ENCODE measurements at regions not wholly inside any gene's neighbourhood (a gene's known extent, or its start where the extent isn't known, plus 50 kb on each side); places are given as distances from the start of the nearest gene placed in this dataset.

- Histone ChIP-seq H3K9me2 (replicated peaks; ENCODE audit: insufficient read depth, low read length) (no peaks in the 10 kb centered on the region), H2AFZ (ENCODE audit: low read depth, low read length, severe bottlenecking) (no peak overlapping the region), H3F3A (ENCODE audit: insufficient read depth) (no peaks in the 10 kb centered on the region), H3K27ac (ENCODE audit: low read depth, low read length) (no peak overlapping the region), H3K36me3 (ENCODE audit: low read length) (no peaks in the 10 kb centered on the region), H3K4me2 (ENCODE audit: low read depth, low read length, poor library complexity, severe bottlenecking) (no peak overlapping the region), H3K9me3 (ENCODE audit: insufficient read depth, low read length) (no peaks in the 10 kb centered on the region), H3K79me2 (ENCODE audit: insufficient read depth, low read length) (no peaks in the 10 kb centered on the region), H4K20me1 (ENCODE audit: low read depth, low read length) (no peaks in the 10 kb centered on the region), H3K27me3 (ENCODE audit: low read length) (no peaks in the 10 kb centered on the region), H3K4me3 (ENCODE audit: insufficient read depth, low read length, poor library complexity, severe bottlenecking) (no peak overlapping the region), H3K9ac (ENCODE audit: low read length) (no peak overlapping the region)
- TF ChIP-seq EZH2phosphoT487 (conservative IDR thresholded peaks at IDR 0.05; ENCODE audit: low read length) (no peak), CTCF (IDR thresholded peaks at IDR 0.05; ENCODE audit: insufficient read depth, low read length, poor library complexity, severe bottlenecking) (no peak)
Measured at GRCh38 chr12:46998811-46999368, 80.5 kb upstream of the PCED1B start.

- Histone ChIP-seq H3K4me3 (ENCODE audit: insufficient read depth, low read length, poor library complexity, severe bottlenecking) (no peak overlapping the region), H3K79me2 (ENCODE audit: insufficient read depth, low read length) (no peaks in the 10 kb centered on the region), H3K36me3 (ENCODE audit: low read length) (no peaks in the 10 kb centered on the region), H3K9me3 (ENCODE audit: insufficient read depth, low read length) (no peaks in the 10 kb centered on the region), H3K4me2 (ENCODE audit: low read depth, low read length, poor library complexity, severe bottlenecking) (no peak overlapping the region), H4K20me1 (ENCODE audit: low read depth, low read length) (no peaks in the 10 kb centered on the region), H3K27me3 (ENCODE audit: low read length) (no peaks in the 10 kb centered on the region), H3F3A (ENCODE audit: insufficient read depth) (no peaks in the 10 kb centered on the region), H2AFZ (ENCODE audit: low read depth, low read length, severe bottlenecking) (no peak overlapping the region), H3K9me2 (replicated peaks; ENCODE audit: insufficient read depth, low read length) (no peaks in the 10 kb centered on the region), H3K27ac (ENCODE audit: low read depth, low read length) (no peak overlapping the region), H3K9ac (ENCODE audit: low read length) (no peak overlapping the region)
- no peak for TF ChIP-seq EZH2phosphoT487 (conservative IDR thresholded peaks at IDR 0.05; ENCODE audit: low read length)
- no peak for TF ChIP-seq CTCF (IDR thresholded peaks at IDR 0.05; ENCODE audit: insufficient read depth, low read length, poor library complexity, severe bottlenecking)
Measured at GRCh38 chr12:47004634-47005033, 74.8 kb upstream of the PCED1B start.

- Histone ChIP-seq H4K20me1 (ENCODE audit: low read depth, low read length) (no peaks in the 10 kb centered on the region), H3K9me3 (ENCODE audit: insufficient read depth, low read length) (no peaks in the 10 kb centered on the region), H3K4me3 (ENCODE audit: insufficient read depth, low read length, poor library complexity, severe bottlenecking) (no peak overlapping the region), H3K27me3 (ENCODE audit: low read length) (no peaks in the 10 kb centered on the region), H3K9ac (ENCODE audit: low read length) (no peak overlapping the region), H2AFZ (ENCODE audit: low read depth, low read length, severe bottlenecking) (no peak overlapping the region), H3K27ac (ENCODE audit: low read depth, low read length) (no peak overlapping the region), H3F3A (ENCODE audit: insufficient read depth) (no peaks in the 10 kb centered on the region), H3K79me2 (ENCODE audit: insufficient read depth, low read length) (no peaks in the 10 kb centered on the region), H3K4me2 (ENCODE audit: low read depth, low read length, poor library complexity, severe bottlenecking) (no peak overlapping the region), H3K9me2 (replicated peaks; ENCODE audit: insufficient read depth, low read length) (no peaks in the 10 kb centered on the region), H3K36me3 (ENCODE audit: low read length) (no peaks in the 10 kb centered on the region)
- TF ChIP-seq CTCF (IDR thresholded peaks at IDR 0.05; ENCODE audit: insufficient read depth, low read length, poor library complexity, severe bottlenecking): no peak
- no peak for TF ChIP-seq EZH2phosphoT487 (conservative IDR thresholded peaks at IDR 0.05; ENCODE audit: low read length)
Measured at GRCh38 chr12:47007048-47007447, 72.4 kb upstream of the PCED1B start.

All from SU-DHL-6 (cell line).